ENCODE measurements at regions not wholly inside any gene's neighbourhood (a gene's known extent, or its start where the extent isn't known, plus 50 kb on each side); places are given as distances from the start of the nearest gene placed in this dataset.
A peak's percentile ranks its signal among the peaks of the same experiment; 100 is the strongest.

- DNase-seq (ENCODE audit: low read depth): no peak
Observed at GRCh38 chr10:62632071-62632809, 172.3 kb upstream of the ADO start.

- no peak for DNase-seq (ENCODE audit: low read depth)
Observed at GRCh38 chr10:62633976-62634375, 170.5 kb upstream of the ADO start.

- DNase-seq (ENCODE audit: low read depth): no peak
Observed at GRCh38 chr10:62634576-62634975, 169.9 kb upstream of the ADO start.

GRCh38 chr10:62635127-62635526 lies 169.4 kb upstream of the ADO start:
- DNase-seq (ENCODE audit: low read depth): no peak

- no peak for DNase-seq (ENCODE audit: low read depth)
Observed at GRCh38 chr10:62636825-62637248, 167.7 kb upstream of the ADO start.

- DNase-seq (ENCODE audit: low read depth): peak; percentile 37
Observed at GRCh38 chr10:62637249-62638061, 167.1 kb upstream of the ADO start.

GRCh38 chr10:62638062-62638477 lies 166.4 kb upstream of the ADO start:
- DNase-seq (ENCODE audit: low read depth): no peak

- DNase-seq (ENCODE audit: low read depth): no peak
Observed at GRCh38 chr10:62639144-62639543, 165.4 kb upstream of the ADO start.

GRCh38 chr10:62640411-62640810 lies 164.1 kb upstream of the ADO start:
- no peak for DNase-seq (ENCODE audit: low read depth)

- no peak for DNase-seq (ENCODE audit: low read depth)
Observed at GRCh38 chr10:62643606-62644587, 160.6 kb upstream of the ADO start.

- peak; percentile 21 for DNase-seq (ENCODE audit: low read depth)
Observed at GRCh38 chr10:62647375-62648092, 157.0 kb upstream of the ADO start.

GRCh38 chr10:62648921-62649320 lies 155.6 kb upstream of the ADO start:
- no peak for DNase-seq (ENCODE audit: low read depth)

- no peak for DNase-seq (ENCODE audit: low read depth)
Observed at GRCh38 chr10:62650411-62650810, 154.1 kb upstream of the ADO start.

GRCh38 chr10:62651341-62651740 lies 153.2 kb upstream of the ADO start:
- DNase-seq (ENCODE audit: low read depth): no peak

- DNase-seq (ENCODE audit: low read depth): no peak
Observed at GRCh38 chr10:62652114-62652513, 152.4 kb upstream of the ADO start.

GRCh38 chr10:62652564-62652963 lies 152.0 kb upstream of the ADO start:
- DNase-seq (ENCODE audit: low read depth): no peak

GRCh38 chr10:62653254-62653653 lies 151.3 kb upstream of the ADO start:
- DNase-seq (ENCODE audit: low read depth): no peak

GRCh38 chr10:62654966-62655336 lies 149.6 kb upstream of the ADO start:
- no peak for DNase-seq (ENCODE audit: low read depth)

GRCh38 chr10:62655337-62655994 lies 149.1 kb upstream of the ADO start:
- DNase-seq (ENCODE audit: low read depth): no peak

GRCh38 chr10:62657244-62657835 lies 147.2 kb upstream of the ADO start:
- no peak for DNase-seq (ENCODE audit: low read depth)

- no peak for DNase-seq (ENCODE audit: low read depth)
Observed at GRCh38 chr10:62658516-62658915, 146.0 kb upstream of the ADO start.
